Breast epithelium (tissue), 3 donors: ENCODE measurements at regions not wholly inside any gene's neighbourhood (a gene's known extent, or its start where the extent isn't known, plus 50 kb on each side); places are given as distances from the start of the nearest gene placed in this dataset.

Experiments
- CTCF ChIP-seq, 3 donors: fragments of 450-650 bp; IDR thresholded peaks; one replicate each; pipeline ENCODE4 v1.5.1; 2016 to 2017; ENCODE audit warnings: antibody characterized with exemption in 3 of 3, mild to moderate bottlenecking in 3 of 3, moderate library complexity in 3 of 3
- POLR2A ChIP-seq: fragments of 450-650 bp; IDR thresholded peaks from one replicate; pipeline ENCODE4 v1.6.1; 2016; ENCODE audit warnings: antibody characterized with exemption, mild to moderate bottlenecking, moderate library complexity

GRCh38 chr9:102779356-102779755 is 215.8 kb upstream of the CYLC2 start:
- TF ChIP-seq CTCF (IDR thresholded peaks at IDR 0.05) = no peak
- no peak for TF ChIP-seq POLR2A
